HL-60 (cell line): ENCODE measurements at regions not wholly inside any gene's neighbourhood (a gene's known extent, or its start where the extent isn't known, plus 50 kb on each side); places are given as distances from the start of the nearest gene placed in this dataset.

Source experiments
- CTCF ChIP-seq: IDR thresholded peaks from one replicate; pipeline ENCODE4 v1.5.1; 2011; ENCODE audit warnings: low read length, control low read depth, inconsistent platforms; ENCODE audit not compliant: insufficient read depth
- GABPA ChIP-seq: IDR thresholded peaks from 2 replicates; pipeline ENCODE4 v1.6.1; 2012; ENCODE audit warnings: low read depth
- POLR2AphosphoS5 ChIP-seq: IDR thresholded peaks from 2 replicates; pipeline ENCODE4 v1.6.1; 2012; ENCODE audit warnings: low read depth
- REST ChIP-seq: IDR thresholded peaks from 2 replicates; pipeline ENCODE4 v1.6.1; 2012; ENCODE audit warnings: low read depth; ENCODE audit not compliant: insufficient replicate concordance

GRCh38 chr4:156173486-156173885, 219.8 kb upstream of the CTSO start:
- TF ChIP-seq CTCF: no peak
- no peak for TF ChIP-seq POLR2AphosphoS5
- TF ChIP-seq GABPA: no peak
- no peak for TF ChIP-seq REST
